ENCODE measurements at regions not wholly inside any gene's neighbourhood (a gene's known extent, or its start where the extent isn't known, plus 50 kb on each side); places are given as distances from the start of the nearest gene placed in this dataset.

DNA sequence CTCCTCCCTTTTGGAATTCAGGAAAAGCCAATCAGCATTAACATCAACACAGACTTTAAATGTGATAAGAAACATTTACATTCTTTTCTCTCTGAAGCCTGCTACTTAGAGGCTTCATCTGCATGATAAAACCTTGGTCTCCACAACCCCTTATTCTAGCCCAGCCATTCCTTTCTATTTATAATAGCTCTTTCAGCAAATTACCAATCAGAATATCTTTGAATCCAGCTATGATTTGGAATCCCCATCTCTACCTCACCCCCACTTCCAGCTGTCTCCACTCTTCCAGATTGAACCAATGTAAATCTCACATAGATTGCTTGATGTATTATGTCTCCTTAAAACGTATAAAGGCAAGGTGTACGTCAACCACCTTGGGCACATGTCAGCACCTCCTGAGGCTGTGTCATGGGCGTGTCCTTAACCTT is 139.7 kb downstream of the TUSC7 start:
- DNase-seq, result no peak

DNA sequence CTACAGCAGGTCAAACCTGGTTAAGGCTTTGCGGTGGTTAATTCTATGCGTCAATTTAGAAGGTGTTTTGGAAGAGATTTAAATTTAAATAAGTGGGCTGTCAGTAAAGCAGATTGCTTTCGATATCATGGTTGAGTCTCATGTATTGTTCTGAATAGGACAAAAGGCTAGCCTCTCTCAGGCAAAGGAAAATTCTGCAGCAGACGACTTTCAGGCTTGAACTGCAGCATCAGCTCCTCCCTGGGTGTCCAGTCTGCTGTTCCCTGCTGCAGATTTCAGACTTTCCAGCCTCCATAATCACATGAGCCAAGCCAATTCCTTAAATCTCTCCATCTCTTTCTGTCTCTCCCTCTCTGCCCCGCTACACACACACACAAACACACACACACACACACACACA is 143.2 kb downstream of the TUSC7 start:
- DNase-seq, result no peak

DNA sequence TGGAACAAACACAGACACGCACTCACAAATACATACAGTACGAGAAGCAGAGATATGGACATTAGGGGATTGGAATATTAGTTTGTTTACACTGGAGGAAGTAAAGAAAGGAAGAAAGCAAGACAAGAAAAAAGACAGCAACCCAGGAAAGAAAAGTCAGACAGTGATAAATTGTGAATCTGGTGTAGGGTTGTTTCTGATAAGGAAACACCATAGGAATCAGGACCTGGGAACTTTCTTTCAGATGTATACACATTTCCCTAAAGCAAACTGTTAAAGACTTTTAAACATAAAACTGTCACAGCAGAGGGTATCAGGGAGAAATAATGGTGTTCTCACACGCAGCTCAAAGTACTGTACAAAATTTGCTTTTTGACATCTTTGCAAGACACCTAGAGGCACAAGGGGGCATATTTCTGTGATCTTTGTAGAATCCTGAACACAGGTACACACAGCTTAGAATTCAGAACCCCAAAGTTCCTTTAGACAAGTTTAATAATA is 153.7 kb downstream of the TUSC7 start:
- DNase-seq, result no peak

DNA sequence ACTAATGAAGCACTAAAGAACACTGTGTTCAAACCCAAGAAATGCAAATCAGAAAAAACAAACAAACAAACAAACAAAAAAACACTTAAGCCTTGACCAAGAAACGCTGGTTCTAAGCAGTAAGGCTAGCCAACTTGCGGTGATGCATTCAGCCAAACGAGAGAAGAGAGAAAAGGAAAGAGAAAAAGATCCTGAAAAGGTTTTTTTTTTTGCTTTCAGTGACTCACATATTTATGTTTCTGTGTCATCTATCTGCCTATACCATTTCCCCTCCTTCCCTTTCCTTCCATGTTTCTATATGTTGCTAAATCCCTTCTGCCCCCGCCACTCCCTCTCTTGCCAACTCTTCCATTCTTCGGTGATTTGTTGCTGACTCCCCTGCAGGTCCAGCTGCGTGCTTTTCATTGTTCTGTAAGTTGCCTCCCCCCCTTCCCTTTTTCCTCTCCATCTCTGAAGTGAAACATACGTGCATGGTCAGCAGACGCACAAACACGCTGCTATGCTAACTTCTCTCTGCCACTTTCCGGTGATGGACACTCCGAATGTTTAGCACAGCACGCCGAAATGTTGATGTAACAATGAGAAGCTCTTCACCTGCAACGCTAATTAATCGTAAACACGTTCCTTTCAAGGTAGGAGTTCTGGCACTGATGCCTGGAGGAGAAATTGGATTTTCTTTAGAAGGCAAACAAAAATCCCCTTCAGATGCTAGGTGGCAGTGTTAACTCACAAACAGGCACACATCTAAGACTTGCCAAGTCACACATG is 154.4 kb downstream of the TUSC7 start:
- DNase-seq, result no peak

DNA sequence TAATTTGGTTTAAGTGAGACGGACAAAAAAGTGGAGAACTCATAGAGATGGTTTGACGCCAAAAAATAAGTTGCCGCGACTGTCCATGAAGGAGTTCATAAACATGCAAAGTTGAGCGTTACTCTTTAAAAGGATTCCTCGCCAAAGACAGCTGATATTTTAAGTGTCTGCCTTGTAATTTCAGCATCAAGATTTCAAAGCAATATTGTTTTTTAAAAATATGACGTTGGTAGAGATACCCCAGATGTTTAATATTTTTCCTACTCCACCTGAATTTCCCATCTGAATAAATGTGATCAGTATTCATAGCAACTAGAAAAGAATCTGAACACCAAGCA is 155.0 kb downstream of the TUSC7 start:
- no peak for DNase-seq

DNA sequence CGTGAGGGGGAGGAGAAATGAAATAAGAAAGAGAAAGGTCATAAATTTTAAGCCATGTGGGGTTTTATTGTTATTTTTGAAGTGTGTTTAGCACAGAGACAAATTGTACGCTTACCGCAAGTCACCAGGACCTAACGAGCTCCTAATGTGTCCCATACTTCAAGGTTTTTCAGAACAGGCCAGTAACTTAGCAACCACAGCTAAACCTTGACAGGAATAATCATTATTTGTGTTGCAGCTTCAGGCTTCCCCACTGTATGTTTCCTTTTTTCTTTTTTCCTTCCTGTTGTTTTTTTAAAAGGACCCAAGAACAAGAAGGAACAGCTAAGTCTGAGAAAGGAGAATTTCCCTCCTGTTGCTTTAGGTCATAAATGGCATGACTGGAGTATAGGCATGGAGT is 160.8 kb downstream of the TUSC7 start:
- no peak for DNase-seq

DNA sequence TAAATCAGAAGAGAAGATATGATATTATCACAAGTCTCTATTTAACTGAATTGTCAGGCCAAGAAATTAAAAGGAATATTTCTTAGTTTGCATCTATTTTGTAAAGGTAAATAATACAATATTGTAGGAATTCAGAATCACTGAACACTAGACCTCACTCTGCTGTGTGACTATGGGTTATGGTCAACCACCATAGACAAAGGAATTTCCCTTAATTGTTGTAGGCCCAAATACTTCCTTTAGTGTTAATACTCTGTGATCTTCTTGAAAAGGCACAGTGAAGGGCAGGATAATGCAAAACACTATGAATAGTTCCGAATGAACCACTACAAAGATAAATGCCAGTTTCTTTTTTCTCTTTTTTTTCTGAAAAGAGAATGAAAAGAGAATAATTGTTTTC is 162.3 kb downstream of the TUSC7 start:
- DNase-seq, result no peak

DNA sequence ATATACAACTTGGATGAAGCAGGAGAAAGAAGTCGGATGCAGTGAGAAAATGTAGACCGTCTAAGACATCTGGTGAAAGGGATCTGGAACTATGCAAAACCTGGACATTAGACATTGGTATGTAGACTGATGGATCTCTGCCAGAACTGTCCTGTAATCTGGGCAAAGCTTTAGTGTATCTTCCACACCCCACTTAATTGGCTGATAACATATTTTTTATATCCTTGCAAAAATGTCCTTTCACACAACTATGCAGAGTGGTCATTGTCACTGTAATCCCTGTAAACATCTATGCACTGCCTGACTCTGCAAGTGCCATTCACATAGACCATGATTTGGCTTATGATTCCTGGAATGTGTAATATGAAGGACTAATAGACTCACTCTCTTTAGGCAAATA is 163.1 kb downstream of the TUSC7 start:
- no peak for DNase-seq

DNA sequence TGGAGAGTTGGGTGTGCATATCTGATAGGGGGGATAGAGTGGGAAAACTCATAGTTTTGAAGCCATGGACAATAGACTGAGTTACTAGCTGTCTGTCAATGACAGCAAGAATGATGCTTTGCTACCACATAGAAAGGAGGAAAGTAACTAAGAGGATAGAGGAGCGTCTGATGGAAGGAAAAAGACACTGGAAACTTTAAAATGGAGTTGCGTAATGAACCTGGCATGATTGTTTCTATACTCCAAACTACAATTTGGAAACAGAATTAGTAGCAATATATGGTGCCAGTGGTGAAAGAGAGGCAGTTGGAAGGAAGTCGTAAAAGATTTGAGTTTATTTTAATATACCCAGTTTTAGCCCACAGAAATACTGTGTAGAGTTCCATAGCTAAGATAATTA is 163.6 kb downstream of the TUSC7 start:
- DNase-seq, result no peak

DNA sequence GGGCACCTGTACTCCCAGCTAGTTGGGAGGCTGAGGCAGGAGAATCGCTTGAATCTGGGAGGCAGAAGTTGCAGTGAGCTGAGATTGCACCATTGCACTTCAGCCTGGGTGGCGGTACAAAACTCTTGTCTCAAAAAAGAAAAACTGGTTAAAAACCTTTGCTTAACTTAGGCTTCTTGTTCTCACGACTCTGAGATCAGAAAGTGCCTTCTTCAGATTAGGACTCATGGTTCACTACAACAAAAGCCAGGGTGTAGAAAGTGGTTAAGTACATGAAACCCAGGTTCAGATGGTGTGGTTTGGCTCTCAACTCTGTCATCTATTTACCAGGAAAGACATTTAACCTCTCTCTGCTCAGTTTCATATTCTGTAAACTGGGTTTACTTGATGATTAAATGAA is 168.4 kb downstream of the TUSC7 start:
- DNase-seq, result no peak

DNA sequence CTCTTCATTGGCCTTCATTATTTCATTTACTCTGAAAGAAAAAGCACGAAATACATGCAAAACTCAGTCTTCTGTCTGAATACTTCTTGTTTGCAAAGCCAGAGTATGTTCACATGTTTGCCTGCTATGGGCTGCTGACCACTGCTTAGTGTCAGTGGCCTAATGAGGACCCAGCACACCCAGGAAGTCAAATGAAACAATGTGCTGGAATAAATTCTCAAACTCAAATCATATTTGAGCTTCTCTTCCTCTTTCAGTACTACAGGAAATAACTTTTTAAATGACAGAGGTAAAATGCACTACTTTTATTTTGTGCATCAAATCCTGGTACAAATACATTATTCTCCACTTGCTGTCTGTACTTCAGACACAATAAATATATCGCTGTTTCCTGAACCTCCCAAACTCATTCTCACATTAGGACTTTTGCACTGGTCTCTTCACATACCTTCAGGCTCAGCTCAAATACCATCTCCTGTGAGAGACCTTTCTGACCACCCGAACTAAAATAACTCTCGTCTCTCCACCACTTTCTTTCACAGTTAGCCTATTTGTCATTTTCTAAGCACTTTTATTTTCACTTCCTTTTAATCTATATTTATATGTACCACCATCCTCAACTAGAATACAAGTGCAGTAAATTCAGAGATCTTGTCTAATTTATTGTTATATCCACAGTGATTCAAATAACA is 176.8 kb downstream of the TUSC7 start:
- DNase-seq, result no peak

DNA sequence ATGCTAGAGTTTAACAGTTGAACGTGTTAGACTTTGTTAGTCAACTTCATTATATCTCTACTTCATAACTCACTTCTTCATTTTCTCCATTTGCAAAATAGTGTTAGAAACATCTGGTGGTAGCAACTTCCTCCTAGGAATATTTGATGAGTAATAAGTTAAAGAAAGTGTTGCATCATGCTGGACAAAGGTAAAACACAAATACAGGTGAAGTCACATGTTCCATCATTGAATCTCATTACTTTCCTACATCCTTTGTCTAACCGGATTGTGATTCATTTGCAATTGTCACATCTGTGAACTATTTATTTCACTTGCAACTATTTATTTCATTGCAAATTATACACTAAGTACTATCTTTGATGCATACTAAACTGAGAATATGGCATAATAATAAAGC is 186.5 kb downstream of the TUSC7 start:
- no peak for DNase-seq

DNA sequence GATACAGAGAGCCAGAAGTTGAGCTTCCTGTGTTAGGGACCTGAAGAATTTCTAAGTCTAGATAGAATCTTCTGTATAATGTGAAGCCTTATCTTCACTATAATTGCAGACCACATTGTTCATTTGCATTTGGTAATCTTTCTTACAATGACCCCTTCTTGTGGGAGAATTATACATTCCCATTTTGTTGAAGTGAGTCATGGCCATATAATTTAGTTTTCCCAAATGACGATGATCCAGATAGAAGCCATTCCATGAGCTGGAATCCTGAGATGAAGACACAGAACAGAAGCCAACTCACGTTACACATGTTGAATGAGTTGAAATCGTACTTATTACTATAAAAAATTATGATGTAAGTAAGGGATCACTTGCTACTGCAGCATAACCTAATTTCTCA is 187.8 kb downstream of the TUSC7 start:
- DNase-seq, result no peak

DNA sequence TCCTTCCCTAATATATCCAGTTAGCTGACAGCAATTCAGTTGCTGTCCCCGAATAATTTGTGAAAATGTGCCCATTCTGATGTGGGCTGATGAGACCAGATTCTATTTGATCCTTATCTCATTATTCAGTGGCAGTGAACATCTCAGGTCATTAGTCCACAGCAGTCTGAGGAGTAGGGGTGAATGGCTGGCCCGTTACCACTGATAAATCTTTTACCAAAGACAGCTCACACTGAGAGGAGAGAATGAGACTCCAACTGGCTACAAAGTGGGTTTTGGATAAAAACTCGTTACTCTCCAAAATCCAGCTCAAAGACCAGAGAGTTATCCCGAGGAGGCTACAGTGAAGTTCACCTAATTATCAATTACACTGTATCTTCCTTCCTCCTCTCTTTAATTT is 189.7 kb downstream of the TUSC7 start:
- DNase-seq, result no peak

DNA sequence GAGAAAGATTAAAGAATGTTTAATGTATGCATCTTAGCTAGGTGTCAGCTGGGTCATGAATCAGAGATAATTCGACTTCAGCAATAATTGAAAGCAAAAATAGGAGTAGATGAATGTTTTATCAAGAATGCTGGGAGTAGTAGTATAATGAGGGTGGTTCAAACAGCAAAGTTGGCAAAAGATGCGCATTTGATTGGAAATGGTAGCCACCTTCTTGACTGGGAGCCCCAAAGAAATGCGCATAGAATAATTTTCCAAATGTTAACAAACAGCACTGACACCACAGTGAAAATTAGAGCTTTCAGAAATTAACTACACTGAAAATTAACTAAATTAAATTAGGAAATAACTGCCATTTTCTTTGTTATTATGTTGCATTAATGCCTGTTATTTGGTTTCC is 195.8 kb downstream of the TUSC7 start:
- DNase-seq, result no peak

DNA sequence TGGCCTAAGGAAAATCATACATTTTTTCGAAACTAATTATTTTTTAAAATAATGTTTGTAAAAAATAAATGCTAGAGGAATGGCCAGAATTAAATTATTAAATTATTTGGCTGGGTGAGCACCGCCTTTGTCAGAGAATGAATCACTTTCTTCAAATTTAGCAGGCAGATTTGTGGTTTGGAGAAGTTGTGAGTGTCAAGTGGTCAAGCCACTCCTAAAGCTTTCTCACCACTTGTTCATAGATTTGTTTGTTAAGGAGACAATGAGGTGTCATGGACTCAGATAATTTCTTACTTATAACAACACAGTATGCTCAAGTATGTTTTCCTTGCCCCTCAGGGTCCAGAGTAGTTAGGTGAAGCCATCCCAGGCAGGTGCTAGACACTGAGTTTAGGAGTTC is 196.2 kb downstream of the TUSC7 start:
- DNase-seq, result no peak

DNA sequence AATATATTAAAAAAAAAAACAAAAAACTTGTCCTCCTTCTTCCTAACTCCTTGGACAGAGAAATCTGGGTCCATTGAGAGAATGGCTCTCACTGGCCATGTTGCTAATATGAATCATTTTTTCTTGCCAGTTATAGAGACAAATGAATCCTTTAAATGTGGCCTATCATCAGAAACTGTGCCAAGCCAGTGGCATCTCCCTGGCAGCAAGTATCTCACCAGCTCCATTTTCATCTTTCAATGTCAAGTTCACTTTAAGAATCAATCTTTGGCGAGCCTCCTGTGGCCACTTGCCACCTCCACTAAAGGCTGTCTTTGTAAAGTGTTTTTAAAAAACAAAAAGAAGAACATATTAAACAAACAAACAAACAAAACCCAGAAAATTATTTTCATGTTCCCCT is 202.5 kb downstream of the TUSC7 start:
- no peak for DNase-seq

DNA sequence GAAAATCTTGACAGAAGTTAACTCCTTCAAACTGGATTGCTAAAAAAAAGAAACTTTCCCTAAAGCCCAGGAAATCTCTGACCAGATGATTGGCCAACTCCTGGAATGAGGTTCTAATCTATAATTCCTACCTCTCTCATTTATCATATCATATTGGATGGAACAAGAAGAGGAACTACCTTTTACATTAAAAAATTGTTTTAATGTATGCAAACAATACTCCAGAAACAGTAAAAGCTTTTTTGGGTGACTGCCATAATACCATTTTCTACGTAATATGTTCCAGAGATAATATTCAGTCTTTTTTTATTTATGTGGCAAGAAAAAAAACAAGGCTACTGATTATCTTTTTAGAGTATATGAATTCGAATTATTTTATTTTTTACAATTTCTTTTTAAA is 204.4 kb downstream of the TUSC7 start:
- no peak for DNase-seq

DNA sequence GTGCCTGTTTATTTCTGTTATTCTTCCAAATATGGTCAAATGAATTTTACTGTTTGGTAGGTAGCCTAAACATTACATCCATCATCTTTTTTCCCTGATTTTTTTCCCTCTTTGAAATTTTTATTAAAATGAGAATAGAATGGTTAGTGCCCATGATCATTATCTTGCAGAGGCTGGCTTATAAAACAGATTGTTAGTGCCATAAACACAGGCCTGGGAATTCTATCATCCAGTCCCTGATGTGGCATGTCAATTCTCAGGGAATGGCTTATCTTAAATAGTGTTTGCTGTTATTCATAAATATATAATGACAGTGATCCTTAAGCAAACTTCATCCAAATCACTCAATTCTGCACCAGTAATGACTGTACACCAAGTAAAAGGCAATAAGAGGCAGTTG is 207.3 kb downstream of the TUSC7 start:
- DNase-seq, result no peak

DNA sequence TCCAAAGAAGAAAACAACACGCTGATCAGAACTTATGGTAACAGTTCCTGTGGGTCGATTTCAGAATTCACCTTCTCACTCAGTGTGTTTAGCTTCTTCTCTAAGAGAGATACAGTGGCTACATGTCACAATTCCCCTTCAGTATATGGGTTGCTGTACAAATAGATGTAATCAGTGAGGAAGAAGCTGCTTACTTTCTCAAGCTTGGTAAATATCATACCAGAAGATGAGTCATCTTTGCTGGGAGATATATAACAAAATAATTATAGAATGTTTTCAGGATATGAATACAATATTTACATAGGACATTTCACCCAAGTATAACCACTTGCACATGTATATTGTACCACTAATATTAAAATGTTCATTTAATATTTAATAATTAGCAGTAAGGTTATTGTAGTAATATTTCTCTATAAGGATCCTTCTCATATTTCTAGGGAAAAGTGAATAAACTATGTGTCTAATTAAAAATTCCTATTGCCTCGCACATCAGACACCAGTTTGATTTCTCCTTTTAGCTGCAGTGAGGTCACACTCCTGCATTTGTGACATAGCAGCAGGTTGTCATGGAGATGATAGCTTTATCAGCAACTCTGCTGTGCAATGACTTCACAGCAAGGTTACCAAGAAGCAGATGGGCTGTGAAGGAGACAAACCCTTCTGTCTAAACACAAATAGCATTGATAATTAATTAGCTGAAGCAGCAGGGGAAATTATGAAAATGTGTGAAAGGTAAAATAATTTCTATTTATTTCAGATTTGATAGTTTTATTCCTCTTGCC is 211.4 kb downstream of the TUSC7 start:
- DNase-seq, result no peak

DNA sequence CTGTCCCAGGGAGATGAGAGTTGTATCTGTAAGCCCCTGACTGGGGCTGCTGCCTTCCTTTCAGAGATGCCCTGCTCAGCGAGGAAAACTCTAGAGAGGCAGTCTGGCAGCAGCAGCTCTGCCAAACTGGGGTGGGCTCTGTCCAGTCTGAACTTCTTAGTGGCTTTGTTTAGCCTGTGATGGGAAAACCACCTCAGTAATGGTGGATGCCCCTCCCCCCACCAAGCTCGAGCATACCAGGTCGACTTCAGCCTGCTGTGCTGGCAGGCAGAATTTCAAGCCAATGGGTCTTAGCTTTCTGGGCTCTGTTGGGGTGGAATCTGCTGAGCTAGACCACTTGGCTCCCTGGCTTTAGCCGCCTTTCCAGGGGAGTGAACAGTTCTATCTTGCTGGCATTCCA is 218.3 kb downstream of the TUSC7 start:
- no peak for DNase-seq

DNA sequence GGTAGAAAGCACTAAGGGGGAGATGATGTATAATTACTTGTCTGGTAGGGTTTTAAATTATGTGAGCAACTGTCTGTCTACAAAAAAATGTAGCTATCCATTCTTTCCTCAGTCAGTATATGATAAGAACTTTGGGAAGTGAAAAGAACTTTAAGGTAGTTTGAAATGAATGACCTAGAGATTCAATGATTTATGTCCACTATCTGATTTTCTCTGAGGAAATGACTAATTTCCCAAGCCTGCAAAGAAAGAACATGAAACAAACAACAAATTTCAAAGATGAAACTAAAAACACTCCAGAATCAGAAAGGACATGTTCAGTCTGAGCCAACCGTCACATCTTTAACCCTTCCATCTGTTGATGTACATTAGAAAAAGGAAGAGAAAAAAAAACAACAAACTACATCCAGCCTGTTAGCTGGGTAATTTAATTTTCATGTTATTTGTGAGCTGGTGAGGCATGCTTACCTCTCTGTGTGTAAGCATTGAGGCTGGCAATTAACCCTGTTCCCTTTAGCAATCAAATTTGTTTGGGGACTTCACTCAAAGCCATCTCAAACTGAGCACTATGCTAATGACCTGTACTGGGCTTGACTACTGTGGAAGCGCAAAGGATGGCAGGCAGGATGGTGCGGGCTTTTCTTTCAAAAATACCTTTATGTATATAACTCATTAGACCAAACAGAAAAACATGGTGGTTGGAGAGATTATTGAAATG is 220.1 kb downstream of the TUSC7 start:
- DNase-seq, result no peak

DNA sequence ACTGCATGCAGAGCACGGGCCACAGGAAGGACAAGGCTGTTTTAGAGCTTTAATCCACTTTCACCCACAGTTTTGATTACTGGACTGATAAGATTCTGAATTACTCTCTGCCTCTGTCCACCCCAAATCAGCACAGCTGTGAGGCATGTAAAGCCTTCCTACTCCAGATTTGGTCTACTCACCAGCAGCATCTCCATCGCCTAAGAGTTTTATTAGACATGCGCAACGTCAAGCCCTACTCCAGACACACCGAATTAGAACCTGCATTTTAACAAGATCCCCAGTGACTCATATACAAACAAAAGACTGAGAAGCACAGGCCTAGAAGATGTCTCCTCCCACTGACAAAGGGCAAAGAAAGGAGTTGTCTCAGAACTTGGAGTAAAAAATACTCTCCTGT is 221.2 kb downstream of the TUSC7 start:
- DNase-seq, result no peak
